ENCODE measurements at regions not wholly inside any gene's neighbourhood (a gene's known extent, or its start where the extent isn't known, plus 50 kb on each side); places are given as distances from the start of the nearest gene placed in this dataset.
"Not testable (repeated sequence)": the region's sequence is repeated elsewhere in the genome, so short reads cannot be mapped to it uniquely, and the experiment has no call there.

GRCh38 chr18:29359222-29359621 lies 1182.3 kb upstream of the CDH2 start:
- TF ChIP-seq CTCF, POLR2A (IDR thresholded peaks at IDR 0.05): not testable (repeated sequence)

All from uterus (tissue), 2 donors.